GM12891 (cell line): ENCODE measurements at regions not wholly inside any gene's neighbourhood (a gene's known extent, or its start where the extent isn't known, plus 50 kb on each side); places are given as distances from the start of the nearest gene placed in this dataset.

Experiments
- PAX5 ChIP-seq: IDR thresholded peaks from 2 replicates; pipeline ENCODE4 v1.6.1; 2011; ENCODE audit warnings: low read length, moderate library complexity, mild to moderate bottlenecking; ENCODE audit not compliant: insufficient read depth, severe bottlenecking
- POLR2A ChIP-seq: IDR thresholded peaks from 2 replicates; pipeline ENCODE4 v1.6.1; 2011; ENCODE audit warnings: low read depth, low read length, control low read depth
- POLR2AphosphoS5 ChIP-seq: IDR thresholded peaks from 2 replicates; pipeline ENCODE4 v1.6.1; 2011; ENCODE audit warnings: low read depth, low read length, control low read depth
- POU2F2 ChIP-seq: IDR thresholded peaks from 2 replicates; pipeline ENCODE4 v1.6.1; 2011; ENCODE audit warnings: low read depth, mild to moderate bottlenecking, control low read depth, low read length, moderate library complexity
- SPI1 ChIP-seq: IDR thresholded peaks from 2 replicates; pipeline ENCODE4 v1.6.1; 2011; ENCODE audit warnings: low read depth, low read length, control low read depth
- TAF1 ChIP-seq: IDR thresholded peaks from 2 replicates; pipeline ENCODE4 v1.6.1; 2011; ENCODE audit warnings: low read depth, low read length, control low read depth

DNA sequence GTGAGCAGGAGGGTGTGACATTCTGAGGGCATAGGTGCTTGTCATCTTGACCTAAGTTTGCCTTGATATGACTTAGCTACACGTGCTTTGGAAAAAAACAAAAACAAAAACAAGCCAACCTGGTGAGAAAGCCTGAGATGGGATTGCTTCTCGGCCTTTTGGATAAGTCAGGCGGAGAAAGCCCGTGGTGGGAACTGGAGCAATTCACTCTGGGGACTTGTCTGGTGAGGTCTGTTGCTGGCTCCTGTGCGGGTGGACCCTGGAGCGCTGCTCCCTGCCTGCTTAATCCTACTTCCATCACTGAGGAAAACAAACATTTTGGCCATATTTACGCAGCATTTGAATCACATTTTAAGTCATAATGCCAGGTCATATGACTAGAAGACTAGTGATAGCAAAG, 100.3 kb downstream of the SNX19 start:
- TF ChIP-seq POLR2A, result no peak
- no peak for TF ChIP-seq TAF1
- TF ChIP-seq POLR2AphosphoS5, result no peak
- TF ChIP-seq SPI1, result no peak
- TF ChIP-seq POU2F2, result no peak
- TF ChIP-seq PAX5, result no peak
